Inflammatory macrophage treated with lipopolysaccharide for 4 hours (primary cell): ENCODE measurements at regions not wholly inside any gene's neighbourhood (a gene's known extent, or its start where the extent isn't known, plus 50 kb on each side); places are given as distances from the start of the nearest gene placed in this dataset.

Experiments used
- DNase-seq: peaks from one replicate; pipeline ENCODE4 v3.0.0-alpha.2; 2020

DNA sequence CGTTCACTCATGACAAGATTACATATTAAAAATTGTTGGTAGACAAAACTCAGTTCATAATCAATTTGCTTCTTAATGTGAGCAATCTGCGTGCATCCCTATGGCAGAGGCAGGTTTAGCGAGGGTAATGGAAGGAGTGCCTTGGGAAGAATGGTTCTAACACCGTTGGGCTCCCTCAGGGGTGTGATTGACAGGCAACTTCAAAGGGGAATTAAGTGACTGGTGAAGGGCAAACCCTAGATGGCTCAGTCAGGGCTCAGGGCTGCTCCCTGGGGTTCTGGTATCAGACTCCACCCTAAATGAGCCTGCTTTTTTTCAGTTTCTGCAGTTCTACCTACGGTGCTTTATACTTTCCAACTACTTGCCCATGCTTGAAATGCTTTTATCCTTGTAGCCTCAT, 419.5 kb upstream of the CELF4 start:
- no peak for DNase-seq

GRCh38 chr18:37980556-37980955, 415.0 kb upstream of the CELF4 start:
- no peak for DNase-seq

DNA sequence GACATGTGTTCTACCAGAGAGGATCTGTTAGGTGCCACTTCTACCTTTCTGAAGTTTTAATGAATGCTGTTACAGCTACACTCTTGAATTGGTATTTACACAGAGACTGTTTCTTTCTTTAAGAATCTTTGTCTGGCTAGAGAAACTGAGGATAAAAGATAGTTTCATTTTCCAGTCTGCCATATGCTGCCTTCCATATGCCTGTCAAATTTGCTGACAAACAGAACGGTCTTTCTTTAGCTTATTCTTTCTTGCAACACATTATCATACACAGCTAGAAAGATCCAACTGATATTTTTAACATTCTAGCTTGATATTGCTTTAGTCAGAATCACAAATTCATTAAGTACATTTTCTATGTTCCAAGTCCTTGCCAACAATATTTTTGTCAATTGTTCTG, 409.8 kb upstream of the CELF4 start:
- no peak for DNase-seq

GRCh38 chr18:37967261-37967660, 401.7 kb upstream of the CELF4 start:
- no peak for DNase-seq

GRCh38 chr18:37965572-37965970, 400.0 kb upstream of the CELF4 start:
- DNase-seq = no peak

- no peak for DNase-seq
Observed at GRCh38 chr18:37964885-37965571, 399.4 kb upstream of the CELF4 start.

DNA sequence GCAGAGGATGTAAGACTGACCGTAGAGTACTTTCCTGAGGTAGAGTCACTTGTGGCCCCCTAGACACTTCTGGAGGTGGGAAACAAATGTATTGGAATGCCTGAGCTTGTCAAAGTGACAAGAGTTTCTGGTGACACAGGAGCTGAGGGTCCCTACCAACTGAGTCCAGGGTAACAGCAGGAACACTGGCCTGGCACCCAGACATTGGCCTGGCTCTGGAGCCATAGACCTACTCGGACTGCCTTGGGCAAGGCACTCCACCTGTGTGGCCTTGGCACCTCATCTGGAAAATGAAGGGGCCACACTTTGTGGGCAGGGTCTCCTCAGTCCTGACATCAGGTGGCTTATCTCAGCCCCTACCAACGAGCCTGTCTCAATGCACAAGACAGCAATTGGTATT, 398.2 kb upstream of the CELF4 start:
- DNase-seq = no peak

- DNase-seq = no peak
Observed at GRCh38 chr18:37962316-37962966, 396.8 kb upstream of the CELF4 start.

GRCh38 chr18:37958499-37958898, 392.9 kb upstream of the CELF4 start:
- DNase-seq = no peak

GRCh38 chr18:37956902-37957301, 391.3 kb upstream of the CELF4 start:
- no peak for DNase-seq

DNA sequence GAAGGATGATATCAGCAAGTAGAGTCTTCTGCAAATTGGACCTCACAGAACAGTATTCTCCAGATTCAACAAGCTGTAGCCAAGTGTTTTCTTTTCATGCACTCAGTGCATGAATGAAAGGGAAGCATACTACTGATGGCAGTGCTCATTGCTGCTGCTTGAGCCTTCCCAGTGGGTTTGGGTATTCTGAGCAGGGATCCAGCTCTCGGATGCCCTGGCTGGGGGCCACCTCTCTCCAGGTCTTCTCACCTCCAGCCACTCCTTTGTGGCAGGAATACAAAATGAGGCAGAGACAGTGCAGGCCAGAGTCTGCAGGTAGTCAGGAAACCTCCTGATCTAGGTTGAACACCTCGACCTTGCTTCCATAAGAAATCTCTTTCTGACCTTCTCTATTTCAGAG, 390.4 kb upstream of the CELF4 start:
- DNase-seq = no peak

DNA sequence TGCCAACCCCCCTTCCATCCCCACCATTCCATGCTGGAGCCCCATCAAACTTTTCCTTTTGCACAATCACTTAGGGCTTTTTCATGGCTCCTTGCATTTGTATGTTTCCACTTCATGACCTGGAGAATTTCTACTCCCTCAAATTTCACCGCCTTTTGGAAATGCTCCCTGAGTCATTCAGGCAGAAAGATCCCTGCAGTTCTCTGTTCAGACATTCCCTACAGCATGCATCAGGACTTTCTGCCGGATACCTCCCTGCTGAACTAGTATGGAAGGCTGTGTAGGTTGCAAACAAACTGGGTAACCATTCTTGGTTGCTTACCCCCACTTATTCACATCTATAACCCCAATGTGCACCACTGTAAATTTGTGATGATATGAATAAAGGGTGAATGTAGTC, 389.6 kb upstream of the CELF4 start:
- DNase-seq = no peak

- DNase-seq = no peak
Observed at GRCh38 chr18:37953876-37954275, 388.3 kb upstream of the CELF4 start.

GRCh38 chr18:37948471-37948870, 382.9 kb upstream of the CELF4 start:
- DNase-seq = no peak

- no peak for DNase-seq
Observed at GRCh38 chr18:37946324-37946723, 380.7 kb upstream of the CELF4 start.

- no peak for DNase-seq
Observed at GRCh38 chr18:37944700-37945270, 379.2 kb upstream of the CELF4 start.

GRCh38 chr18:37937287-37937686, 371.7 kb upstream of the CELF4 start:
- no peak for DNase-seq

- no peak for DNase-seq
Observed at GRCh38 chr18:37935086-37935485, 369.5 kb upstream of the CELF4 start.

DNA sequence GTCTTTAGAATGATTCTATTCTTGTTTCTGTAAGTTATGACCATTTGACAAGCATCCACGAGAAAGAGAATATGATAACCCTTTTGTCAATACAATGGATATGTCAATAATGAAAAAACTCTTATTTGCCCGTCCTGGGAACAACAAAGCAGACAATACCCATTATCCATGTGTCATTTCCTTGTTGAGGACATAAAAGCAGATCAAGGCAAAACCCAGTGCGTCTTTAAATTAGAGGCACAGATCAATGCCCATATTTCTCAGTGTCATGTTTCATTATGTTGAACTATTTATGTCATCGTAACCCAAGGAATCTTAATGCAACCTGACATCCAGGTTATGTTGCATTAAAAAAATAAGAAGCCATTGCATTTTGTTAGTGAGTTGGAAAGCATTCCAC, 365.0 kb upstream of the CELF4 start:
- DNase-seq = no peak

DNA sequence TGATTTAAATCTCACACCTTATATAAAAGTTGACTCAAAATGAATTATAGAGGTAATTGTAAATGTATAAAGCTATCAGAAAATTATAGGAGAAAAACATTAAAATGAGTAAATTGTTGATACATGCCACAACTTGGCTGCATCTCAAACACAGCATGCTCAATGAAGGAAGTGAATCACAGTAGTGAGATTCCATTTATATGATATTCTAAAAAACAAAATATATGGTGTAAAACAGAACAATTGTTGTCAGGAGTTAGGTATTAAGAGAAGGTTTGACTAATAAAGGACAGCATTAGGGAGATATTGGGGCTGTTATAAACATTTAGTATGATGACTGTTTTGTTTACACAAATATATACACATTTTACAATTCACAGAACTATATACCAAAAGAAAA, 356.6 kb upstream of the CELF4 start:
- DNase-seq = no peak

DNA sequence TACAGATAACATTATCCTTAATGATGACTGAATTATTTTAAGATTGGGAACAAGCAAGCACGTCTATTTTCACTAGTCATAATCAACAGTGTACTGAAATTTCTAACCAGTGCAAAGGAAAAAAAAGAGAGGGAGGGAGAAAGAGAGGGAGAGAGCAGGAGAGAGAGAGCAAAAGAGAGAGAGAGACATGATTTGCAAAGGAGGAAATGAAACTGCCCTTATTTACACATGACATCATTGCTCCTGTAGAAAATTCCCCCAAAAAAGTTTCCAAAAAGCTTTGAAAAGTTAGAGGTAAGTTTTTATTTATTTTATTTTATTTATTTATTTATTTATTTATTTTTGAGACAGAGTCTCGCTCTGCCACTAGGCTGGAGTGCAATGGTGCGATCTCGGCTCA, 355.3 kb upstream of the CELF4 start:
- DNase-seq = no peak

DNA sequence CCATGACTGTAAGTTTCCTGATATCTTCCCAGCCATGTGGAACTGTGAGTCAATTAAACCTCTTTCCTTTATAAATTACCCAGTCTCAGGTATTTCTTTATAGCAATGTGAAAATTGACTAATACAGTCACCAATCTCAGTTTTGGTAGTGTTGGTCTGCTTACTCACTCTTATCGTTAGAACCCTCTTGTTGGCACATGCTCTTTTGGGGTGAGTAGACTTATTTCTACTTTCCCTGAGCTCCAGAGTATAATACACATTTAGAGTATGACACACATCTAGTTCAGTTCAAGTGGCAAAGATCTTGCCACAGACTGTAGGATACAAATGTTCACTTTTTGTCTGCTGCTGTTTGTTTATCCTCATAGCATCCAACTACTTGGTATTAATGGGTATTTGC, 347.5 kb upstream of the CELF4 start:
- DNase-seq = no peak

GRCh38 chr18:37902344-37902743, 336.7 kb upstream of the CELF4 start:
- DNase-seq = no peak

DNA sequence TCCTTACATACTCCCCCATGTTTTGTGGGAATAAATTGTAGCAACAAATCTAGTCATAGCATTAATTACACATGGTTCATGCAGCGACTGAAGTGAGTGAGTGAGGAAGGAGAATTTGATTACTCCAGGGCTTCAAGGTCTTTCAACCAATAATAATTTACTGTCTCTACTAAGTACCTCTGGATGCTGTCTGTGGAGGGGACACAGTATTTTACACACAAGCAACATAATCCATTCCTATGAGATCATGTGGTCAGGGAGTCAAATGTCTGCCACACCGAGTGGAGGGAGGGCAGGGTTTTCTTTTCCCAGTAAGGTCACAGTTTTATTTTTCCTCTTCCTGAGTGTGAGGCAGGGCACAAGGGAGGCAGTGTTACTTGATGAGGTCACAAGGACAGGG, 334.7 kb upstream of the CELF4 start:
- no peak for DNase-seq

GRCh38 chr18:37889963-37890362, 324.4 kb upstream of the CELF4 start:
- no peak for DNase-seq
